Activated T-cell treated with anti-CD3 and anti-CD28 coated beads for 48 hours (primary cell): ENCODE measurements at regions not wholly inside any gene's neighbourhood (a gene's known extent, or its start where the extent isn't known, plus 50 kb on each side); places are given as distances from the start of the nearest gene placed in this dataset.
"Not testable (repeated sequence)": the region's sequence is repeated elsewhere in the genome, so short reads cannot be mapped to it uniquely, and the experiment has no call there.

Experiments used
- DNase-seq: peaks from one replicate; pipeline ENCODE4 v3.0.0-alpha.2; 2020; ENCODE audit warnings: low read depth

DNA sequence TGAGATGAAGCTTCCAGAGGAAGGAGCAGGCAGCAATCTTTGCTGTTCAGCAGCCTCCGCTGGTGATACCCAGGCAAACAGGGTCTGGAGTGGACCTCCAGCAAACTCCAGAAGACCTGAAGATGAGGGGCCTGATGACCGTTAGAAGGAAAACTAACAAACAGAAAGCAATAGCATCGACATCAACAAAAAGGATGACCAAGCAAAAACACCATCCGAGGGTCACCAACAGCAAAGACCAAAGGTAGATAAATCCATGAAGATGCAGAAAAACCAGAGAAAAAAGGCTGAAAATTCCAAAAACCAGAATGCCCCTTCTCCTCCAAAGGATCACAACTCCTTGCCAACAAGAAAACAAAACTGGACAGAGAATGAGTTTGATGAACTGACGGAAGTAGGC lies 235.9 kb upstream of the NSMCE3 start:
- not testable (repeated sequence) for DNase-seq

DNA sequence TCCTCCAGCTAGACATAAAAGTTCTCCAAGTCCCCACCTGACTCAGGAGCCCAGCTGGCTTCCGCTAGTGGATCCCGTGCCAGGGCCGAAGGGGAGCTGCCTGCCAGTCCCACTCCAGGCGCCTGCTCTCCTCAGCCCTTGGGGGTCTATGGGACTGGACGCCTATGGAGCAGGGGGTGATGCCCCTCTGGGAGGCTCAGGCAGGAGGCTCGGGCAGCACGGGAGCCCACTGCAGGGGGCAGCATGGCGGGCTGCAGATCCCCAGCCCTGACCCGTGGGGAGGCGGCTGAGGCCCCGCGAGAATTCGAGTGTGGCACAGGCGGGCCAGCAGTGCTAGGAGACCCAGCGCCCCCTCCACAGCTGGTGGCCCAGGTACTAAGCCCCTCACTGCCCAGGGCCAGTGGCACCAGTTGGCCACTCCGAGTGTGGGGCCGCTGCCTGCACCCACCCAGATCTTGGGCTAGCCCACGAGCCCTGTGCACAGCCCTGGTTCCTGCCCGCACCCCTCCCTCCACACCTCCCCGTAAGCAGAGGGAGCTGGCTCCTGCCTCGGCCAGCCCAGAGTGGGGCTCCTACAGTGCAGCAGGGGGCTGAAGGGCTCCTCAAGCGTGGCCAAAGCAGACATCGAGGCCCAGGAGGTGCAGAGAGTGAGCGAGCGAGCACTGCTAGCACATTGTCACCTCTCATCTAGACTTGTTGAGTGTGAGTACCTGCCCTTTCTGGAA lies 221.3 kb upstream of the NSMCE3 start:
- DNase-seq = no peak

DNA sequence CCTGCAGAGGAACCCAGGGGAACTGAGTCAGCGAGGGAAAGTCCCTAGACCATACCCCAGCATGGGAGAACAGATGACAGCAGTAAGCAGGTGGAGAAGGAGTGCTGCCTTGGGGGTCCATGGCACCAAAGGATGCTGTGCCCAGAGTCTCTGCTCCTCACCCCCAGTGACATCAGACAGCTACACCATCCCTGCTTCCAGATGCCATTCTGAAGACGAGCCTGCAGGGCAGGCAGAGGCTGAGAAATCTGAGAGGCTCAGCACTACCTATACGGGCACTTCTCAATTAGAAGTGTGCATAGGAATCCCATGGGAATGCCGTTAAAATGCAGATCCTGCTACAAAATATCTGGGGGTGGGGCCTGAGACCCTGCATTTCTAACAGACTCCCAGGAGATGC lies 211.3 kb upstream of the NSMCE3 start:
- DNase-seq = no peak

DNA sequence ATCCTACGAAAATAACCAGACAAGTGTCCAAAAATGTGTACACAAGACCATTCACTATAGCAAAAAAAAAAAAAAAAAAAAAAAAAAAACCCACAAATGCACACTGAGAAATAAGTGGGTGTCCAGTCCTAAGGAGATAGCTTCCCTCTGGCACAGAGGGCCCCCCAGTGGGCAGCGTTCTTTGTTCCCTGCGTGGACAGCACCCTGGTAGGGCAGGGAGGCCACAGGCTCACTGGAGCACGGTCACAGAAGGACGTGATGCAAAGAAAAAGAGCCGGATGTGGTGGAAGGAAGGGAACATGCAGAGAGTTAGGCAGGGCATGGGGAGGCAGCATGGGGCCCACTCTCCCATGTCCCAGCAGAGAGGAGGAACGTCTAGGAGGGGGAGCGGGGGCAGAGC lies 210.7 kb upstream of the NSMCE3 start:
- DNase-seq = no peak

DNA sequence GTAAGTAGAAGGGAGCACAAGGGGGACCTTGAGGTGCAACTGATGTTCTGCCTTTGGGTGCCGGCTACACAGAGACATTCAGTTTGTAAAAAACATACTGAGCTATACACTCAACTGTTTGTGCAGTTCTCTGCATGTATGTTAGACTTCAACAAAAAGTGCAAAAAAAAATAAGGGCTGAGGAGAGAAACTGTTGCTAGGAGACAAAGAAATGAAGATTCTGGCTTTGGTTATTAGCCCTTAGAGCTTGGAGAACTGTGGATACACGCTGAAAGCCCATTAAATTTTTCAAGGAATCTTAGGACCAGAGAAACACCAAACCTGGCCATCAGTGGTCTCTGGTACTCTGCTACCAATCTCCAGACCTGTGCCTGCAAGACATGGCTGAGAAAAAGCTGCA lies 207.6 kb upstream of the NSMCE3 start:
- no peak for DNase-seq

DNA sequence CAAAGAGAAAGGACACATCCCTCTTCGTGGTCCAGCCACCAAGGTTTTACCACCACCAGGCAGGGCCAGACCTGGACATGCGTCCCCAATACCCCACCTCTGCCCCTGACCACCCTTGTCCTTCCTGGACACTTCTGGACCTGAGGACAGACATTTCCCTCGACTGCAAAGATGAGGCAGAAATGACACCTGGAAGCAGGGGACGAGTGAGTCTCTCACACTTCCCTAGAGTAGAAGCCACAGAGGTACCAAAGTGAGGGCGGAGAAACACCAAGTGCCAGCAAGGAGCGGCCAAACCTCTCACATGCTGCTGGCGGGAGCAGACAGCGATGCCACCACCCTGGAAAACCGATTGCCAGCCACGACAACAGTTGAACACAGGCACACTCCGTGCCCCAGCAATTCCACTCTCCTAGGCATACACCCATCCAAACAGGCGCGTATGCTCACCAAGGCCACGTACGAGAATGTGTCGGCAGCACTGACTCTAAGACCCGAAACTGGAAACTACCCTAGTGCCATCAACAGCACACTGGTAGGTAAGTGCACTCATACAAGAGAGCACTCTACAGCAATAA lies 207.0 kb upstream of the NSMCE3 start:
- no peak for DNase-seq

DNA sequence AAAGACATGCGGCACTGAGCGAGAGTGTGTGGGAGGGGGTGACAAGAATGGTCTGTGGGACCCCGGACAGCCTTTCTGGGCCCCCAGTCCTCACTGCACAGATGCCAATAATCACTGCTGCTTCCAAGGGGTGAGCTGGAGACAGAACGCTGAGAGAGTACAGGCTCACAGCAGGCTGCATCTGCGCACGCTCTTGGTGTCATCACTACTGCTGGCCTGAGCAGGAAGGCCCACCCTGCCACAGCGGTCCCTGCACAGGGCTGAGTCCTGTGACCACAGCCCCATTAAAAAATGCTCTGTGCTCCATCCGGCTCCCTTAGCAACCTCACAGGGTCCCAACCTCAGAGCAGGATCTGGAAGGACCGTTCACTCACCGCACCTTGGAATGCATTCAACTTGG lies 205.5 kb upstream of the NSMCE3 start:
- DNase-seq = no peak

DNA sequence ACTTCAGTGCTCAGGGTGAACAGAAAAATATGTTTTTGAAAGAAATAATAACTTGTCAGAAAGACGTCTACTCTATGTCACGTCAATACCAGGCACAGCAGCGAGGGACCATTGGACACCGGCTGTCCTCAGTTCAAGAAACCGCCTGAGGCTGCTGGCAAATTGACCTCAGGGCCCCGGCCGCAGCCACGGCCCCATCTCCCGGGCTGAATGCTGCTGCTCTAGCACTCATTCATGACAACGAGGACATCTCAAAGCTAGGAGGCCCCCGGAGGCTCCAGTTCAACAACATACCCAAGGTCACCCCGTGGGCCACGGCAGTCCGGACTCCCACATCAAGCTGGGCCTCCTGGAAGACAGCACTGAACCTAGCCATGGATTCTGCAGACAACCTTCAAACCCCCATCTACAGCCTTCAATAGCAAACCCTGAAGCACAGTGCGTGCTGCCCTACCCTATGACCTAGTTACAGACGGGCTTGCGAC lies 204.0 kb upstream of the NSMCE3 start:
- DNase-seq = no peak

DNA sequence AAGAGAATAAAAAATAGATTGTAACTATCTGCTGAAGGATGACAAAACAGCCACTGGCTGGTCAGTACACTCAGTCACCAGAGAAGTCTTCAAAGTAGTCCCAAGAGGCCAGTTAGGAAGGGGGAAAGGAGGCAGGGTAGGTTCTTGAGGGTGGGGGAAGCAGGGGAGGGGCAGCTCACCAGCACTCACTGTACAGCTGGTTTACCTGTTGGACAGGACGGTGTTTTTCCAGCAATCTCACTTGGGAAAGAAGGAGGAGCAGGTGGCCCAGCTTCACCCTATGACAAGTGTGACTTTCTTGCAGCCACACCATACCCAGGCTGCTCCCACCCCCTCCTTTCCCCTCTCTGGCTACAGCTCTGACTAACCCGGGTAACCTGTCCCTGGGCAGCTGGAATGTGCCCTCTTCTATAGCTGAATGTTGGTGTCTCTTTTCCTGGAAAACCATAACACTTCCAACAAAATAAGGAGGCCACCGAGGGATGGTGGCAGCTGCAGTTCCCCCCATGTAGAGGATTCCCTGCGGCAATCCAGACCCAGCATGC lies 203.4 kb upstream of the NSMCE3 start:
- DNase-seq = no peak

DNA sequence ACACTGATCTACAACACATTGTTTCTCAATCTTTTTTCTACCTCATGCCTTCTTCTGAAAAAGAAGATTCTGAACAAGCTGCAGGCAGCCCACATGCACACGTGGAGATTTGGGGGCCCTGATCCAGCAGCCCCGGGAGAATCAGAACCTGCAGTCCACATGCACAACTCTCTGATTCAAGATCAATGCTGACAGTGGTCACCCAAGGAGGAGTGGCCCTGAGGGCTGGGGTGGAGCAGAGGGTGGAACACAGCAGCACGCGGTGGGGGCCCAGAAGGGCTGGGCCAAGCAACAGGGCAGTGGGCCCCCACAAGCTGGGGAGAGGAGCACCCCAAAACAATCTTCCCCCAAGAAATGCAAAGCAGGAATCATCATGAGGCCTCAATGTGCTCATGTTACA lies 202.1 kb upstream of the NSMCE3 start:
- no peak for DNase-seq

DNA sequence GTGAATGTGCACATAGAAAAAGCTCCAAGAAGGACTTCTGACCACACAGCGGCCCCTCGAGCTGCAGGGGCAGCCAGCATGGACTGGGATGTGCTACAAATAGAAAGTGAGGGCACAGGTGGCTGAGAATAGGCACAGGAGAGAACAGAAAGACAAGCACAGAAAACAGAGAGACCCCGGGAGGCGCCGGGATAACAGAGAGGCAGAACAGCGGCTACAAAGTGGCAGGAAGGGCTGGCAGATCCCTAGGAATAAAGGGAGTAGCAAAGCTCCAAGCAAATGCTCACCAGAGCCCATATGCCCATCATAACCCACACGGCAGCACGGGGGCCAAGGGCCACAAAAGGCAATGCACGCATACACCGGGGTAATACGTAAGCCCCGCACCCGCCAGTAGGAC lies 201.7 kb upstream of the NSMCE3 start:
- no peak for DNase-seq

DNA sequence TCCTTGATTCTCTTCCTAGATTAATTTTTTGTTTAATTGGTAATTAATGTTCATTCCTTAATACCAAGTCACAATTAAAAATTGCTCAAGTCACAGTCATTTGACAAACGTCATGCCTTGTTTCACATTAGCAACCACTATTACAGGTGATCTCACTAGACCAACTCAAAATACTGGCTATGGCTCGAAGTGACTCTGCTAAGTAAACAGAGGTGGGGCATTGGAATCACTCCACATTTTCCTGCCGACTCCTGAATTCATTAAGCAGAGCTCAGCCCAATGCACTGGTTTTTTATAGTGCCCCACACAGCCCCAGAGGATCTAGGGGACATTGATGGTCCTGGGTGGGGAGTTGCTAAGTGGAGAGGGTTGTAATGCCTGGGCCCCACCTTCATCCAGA lies 201.2 kb upstream of the NSMCE3 start:
- no peak for DNase-seq

DNA sequence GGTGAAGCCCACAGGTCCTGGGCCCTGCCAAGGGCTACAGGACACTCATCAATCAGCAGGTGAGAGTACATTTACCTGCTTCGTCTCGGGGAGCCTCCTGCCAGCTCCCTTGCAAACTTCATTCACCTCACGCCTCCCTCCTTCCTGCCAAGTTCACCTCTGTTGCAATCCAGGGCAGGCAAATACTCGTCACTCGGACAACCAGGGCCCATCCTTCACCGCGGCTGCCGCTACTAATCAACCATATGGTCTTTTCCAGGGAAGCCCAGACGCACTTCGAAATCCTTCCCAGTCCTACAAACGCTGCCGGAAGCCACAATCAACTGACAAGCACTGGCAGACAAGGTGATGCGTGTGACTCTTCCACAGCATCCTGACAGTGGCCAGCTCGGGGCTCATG lies 200.7 kb upstream of the NSMCE3 start:
- DNase-seq = no peak

DNA sequence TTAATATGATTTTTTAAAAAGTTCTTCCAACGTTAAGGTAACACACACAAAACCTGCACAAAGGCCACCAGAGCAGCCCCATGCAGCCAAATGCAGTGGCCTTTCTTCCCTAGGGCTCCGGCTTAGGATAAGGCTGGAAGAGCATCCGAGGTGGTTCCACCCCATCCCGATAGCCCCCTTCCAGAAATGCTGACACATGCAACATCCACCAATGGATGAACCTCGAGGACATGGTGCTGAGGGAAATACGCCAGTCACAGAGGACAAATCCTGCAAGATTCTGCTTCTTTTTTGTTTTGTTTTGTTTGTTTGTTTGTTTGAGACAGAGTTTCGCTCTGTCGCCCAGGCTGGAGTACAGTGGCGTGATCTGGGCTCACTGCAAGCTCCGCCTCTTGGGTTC lies 199.3 kb upstream of the NSMCE3 start:
- no peak for DNase-seq

DNA sequence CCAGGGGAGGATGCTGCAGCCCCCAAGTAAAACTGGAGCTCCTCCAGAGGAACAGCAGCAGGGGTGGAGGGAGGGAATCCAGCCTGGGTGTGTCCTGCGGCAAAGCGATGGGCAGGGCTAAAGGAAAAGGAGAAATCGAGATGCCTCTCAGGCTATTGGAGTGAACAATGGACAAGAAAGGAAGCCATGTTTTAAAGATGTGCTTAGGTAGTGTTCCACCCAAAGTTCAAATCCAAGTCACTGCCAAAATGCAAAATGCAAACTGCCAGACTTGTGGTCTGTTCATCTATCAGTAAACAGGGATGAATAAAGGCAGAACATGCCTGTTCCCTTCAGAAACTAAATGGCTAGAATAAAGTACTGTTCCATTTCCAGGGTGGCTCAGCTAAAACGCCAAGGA lies 197.5 kb upstream of the NSMCE3 start:
- DNase-seq = no peak

DNA sequence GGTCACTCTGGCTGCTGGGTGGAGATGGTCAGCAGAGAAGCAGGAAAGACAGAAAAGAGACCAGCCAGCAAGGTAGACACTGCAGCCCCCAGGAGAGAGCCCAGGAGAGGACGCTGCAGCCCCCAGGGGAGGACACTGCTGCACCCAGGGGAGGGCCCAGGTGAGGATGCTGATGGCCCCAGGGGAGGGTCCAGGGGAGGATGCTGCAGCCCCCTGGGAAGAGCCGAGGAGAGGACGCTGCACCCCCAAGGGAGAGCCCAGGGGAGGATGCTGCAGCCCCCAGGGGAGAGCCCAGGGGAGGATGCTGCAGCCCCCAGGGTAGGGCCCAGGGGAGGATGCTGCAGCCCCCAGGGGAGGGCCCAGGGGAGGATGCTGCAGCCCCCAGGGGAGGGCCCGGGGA lies 196.7 kb upstream of the NSMCE3 start:
- DNase-seq = no peak

DNA sequence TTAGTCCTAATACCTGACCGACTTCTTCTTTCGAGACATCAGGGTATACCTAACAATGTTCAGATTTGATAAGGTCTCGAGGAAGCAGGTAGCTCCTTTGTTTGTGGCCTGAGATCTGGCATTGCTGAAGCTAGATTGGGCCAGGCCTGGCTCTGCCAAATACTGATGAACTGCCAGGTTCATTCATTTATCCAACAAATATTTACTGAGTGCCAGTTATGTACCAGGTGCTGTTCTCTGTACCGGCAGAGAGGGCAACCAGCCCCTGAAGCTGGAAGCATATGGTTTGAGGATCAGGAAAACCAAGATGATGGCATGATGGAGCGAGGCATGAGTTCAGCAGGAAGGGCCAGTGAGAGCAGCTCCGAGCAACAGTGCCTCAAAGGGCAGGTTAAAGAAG lies 196.2 kb upstream of the NSMCE3 start:
- DNase-seq = no peak

DNA sequence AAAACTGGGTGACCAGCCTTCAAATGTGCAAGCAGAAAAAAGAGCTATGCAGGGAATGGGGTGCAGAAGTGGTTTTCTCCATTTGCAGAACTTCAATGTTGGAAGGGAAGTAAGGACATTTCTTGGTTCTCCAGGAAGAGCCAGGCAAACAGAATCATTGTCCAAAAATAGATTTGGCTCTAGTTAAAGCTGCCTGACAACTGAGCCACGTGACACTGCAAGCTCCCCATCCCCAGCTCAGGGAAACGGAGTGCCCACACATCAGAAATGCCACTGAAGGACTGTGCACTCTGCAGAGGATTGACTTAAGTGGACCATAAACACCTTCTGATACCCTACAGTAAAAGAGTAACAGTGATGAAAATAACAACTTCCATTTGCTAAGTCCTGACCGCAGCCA lies 195.6 kb upstream of the NSMCE3 start:
- no peak for DNase-seq

DNA sequence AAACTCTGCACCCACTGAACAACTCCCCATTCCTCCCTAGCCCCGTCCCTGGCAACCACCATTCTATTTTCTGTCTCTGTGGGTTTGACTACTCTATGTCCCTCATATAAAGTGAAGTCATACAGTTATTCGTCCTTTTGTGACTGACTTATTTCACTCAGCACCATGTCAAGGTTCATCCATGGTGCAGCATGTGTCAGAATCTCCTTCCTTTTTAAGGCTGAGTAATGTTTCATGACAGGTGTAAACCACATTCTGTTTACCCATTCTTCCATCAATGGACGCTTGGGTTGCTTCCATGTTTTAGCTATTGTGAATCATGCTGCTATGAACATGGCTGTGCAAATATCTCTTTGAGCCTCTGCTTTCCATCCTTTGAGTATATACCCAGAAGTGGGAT lies 192.3 kb upstream of the NSMCE3 start:
- DNase-seq = no peak

DNA sequence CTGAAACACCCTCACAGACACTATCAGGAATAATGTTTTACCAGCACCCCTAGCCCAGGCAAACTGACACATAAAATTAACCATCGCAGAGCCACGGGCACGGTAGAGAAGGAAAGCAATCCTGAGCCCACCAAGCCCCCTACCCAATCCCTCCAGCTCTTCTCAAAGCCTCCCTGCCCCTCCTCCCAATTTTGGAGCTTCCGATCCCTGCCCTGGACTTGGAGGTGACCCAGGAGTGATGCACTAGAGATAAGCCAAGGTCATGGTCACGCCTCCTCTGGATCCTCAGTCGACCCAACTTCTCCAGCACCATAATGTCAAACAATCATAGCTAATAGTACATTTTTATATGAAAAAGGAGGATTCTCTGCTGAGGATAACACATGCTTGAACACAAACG lies 188.7 kb upstream of the NSMCE3 start:
- no peak for DNase-seq

DNA sequence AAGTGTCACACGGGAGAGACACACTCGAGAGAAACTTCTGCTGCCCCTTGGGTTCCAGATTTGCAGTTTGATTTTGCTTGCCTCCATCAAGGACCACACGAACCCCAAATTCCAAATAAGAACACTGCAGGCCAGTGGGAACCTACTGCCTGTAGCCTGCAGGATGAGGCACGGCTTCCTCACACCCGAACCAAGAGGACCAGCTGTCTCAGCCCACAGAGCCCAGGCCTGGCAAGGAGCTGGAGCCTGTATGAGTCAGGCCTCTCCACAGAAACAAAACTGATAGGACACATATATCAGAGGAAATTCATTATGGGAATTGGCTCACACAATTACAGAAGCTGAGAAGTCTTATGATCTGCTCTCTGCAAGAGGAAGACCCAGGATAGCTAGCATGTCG lies 188.1 kb upstream of the NSMCE3 start:
- no peak for DNase-seq

DNA sequence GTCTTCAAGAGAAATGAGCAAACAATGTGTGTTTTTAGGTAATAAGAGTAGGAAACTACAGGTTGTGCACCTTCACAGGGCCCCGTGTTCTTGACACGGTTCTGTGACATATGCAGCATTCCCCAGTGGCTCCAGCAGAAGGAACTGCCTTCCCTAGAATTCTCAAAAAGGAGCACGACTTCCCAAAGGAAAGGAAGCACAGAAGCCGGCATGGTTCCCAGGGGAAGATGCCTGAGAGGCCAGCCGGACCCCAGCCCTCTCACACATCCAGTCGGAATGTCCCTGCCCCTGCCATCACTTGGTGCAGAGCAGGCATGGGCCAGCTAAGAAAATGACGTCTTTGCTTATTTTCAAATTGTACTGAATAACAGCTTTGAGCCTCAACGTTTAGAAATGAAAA lies 187.3 kb upstream of the NSMCE3 start:
- no peak for DNase-seq

DNA sequence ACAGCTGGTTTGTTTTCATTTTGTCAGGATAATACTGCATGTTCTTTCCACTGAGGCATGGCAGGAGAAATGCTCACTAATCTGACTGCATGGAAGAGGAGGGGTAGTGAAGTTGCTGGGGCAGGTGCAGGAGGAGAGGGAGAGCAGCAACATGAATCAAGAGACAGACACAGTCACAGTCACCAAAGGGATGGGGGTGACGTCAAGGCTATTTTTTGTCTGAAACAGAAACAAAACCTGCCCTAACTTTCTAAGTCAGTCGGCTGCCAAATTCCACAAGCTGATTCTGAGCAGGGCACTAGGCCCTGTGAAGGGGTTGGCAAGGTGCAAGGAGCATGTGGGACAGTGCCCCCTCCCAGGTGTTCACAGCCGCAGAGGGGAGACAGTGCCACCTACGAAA lies 186.6 kb upstream of the NSMCE3 start:
- DNase-seq = no peak

DNA sequence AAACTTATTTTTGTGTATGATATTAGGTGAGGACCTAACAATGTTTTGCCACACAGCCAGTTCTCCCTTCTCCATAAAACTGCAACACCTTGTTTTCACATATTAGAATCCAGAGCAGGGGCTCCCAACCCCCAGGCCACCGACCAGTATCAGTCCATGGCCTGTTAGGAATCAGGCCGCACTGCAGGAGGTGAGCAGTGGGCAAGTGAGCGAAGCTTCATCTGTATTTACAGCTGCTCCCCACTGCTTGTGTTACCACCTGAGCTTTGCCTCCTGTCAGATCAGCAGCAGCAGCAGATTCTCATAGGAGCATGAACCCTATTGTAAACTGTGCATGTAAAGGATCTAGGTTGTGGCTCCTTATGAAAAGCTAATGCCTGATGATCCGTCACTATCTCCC lies 185.9 kb upstream of the NSMCE3 start:
- no peak for DNase-seq
